ENCODE measurements at regions not wholly inside any gene's neighbourhood (a gene's known extent, or its start where the extent isn't known, plus 50 kb on each side); places are given as distances from the start of the nearest gene placed in this dataset.
"Not testable (repeated sequence)": the region's sequence is repeated elsewhere in the genome, so short reads cannot be mapped to it uniquely, and the experiment has no call there.

GRCh38 chr1:81738875-81739274 lies 61.9 kb upstream of the ADGRL2 start:
- ATAC-seq (ENCODE audit: low read depth in 2 of 2): no peak
- Mint-ChIP-seq H3K9me3 (peaks cover 0 to 8% (median 5%) of the 10 kb centered on the region in 7 donors), H3K4me3 (no peak overlapping the region), H3K27me3 (peaks cover 4% of the 10 kb centered on the region), H3K36me3 (no peaks in the 10 kb centered on the region), H3K27ac (no peak overlapping the region), H3K4me1 (no peaks in the 10 kb centered on the region)
- Histone ChIP-seq H3K36me3 (ENCODE audit: control insufficient read depth, insufficient read depth, low read length) (no peaks in the 10 kb centered on the region), H3K4me1 (ENCODE audit: control insufficient read depth, insufficient read depth, low read length, poor library complexity, severe bottlenecking) (no peaks in the 10 kb centered on the region), H3K4me3 (ENCODE audit: low read depth, low read length) (no peak overlapping the region), H3K27ac (ENCODE audit: insufficient read depth, low read length, poor library complexity, severe bottlenecking) (no peak overlapping the region), H3K27me3 (ENCODE audit: control insufficient read depth, insufficient read depth, low read length) (no peaks in the 10 kb centered on the region), H3K9me3 (ENCODE audit: control insufficient read depth in 2 of 2, low read length in 2 of 2) (peaks cover 0 to 2% of the 10 kb centered on the region in 2 experiments)
- DNase-seq: no peak

GRCh38 chr1:81733480-81733879 lies 67.3 kb upstream of the ADGRL2 start:
- Histone ChIP-seq H3K9me3 (ENCODE audit: control insufficient read depth in 2 of 2, low read length in 2 of 2) (no peaks in the 10 kb centered on the region), H3K4me3 (ENCODE audit: low read depth, low read length) (no peak overlapping the region), H3K27me3 (ENCODE audit: control insufficient read depth, insufficient read depth, low read length) (no peaks in the 10 kb centered on the region), H3K36me3 (ENCODE audit: control insufficient read depth, insufficient read depth, low read length) (no peaks in the 10 kb centered on the region), H3K27ac (ENCODE audit: insufficient read depth, low read length, poor library complexity, severe bottlenecking) (no peak overlapping the region), H3K4me1 (ENCODE audit: control insufficient read depth, insufficient read depth, low read length, poor library complexity, severe bottlenecking) (no peaks in the 10 kb centered on the region)
- H3K4me1 Mint-ChIP-seq: no peaks in the 10 kb centered on the region
- no peak for DNase-seq
- peaks cover 0 to 10% (median 3%) of the 10 kb centered on the region in 7 donors for H3K9me3 Mint-ChIP-seq
- no peak overlapping the region for H3K27ac Mint-ChIP-seq
- no peak for ATAC-seq (ENCODE audit: low read depth in 2 of 2)
- H3K36me3 Mint-ChIP-seq: no peaks in the 10 kb centered on the region
- no peak overlapping the region for H3K4me3 Mint-ChIP-seq
- H3K27me3 Mint-ChIP-seq: peaks cover 4% of the 10 kb centered on the region

GRCh38 chr1:81731989-81732388 lies 68.7 kb upstream of the ADGRL2 start:
- H3K4me1 ChIP-seq (ENCODE audit: control insufficient read depth, insufficient read depth, low read length, poor library complexity, severe bottlenecking): no peaks in the 10 kb centered on the region
- H3K9me3 ChIP-seq (ENCODE audit: control insufficient read depth in 2 of 2, low read length in 2 of 2): no peaks in the 10 kb centered on the region
- no peak for ATAC-seq (ENCODE audit: low read depth in 2 of 2)

GRCh38 chr1:81730881-81731280 lies 69.9 kb upstream of the ADGRL2 start:
- Histone ChIP-seq H3K4me1 (ENCODE audit: control insufficient read depth, insufficient read depth, low read length, poor library complexity, severe bottlenecking) (no peaks in the 10 kb centered on the region), H3K27ac (ENCODE audit: insufficient read depth, low read length, poor library complexity, severe bottlenecking) (no peak overlapping the region), H3K9me3 (ENCODE audit: control insufficient read depth in 2 of 2, low read length in 2 of 2) (no peaks in the 10 kb centered on the region), H3K4me3 (ENCODE audit: low read depth, low read length) (no peak overlapping the region), H3K36me3 (ENCODE audit: control insufficient read depth, insufficient read depth, low read length) (no peaks in the 10 kb centered on the region), H3K27me3 (ENCODE audit: control insufficient read depth, insufficient read depth, low read length) (no peaks in the 10 kb centered on the region)
- no peak overlapping the region for H3K27ac Mint-ChIP-seq
- DNase-seq (no peak), ATAC-seq (ENCODE audit: low read depth in 2 of 2) (no peak)
- no peaks in the 10 kb centered on the region for H3K4me1 Mint-ChIP-seq
- H3K36me3 Mint-ChIP-seq: no peaks in the 10 kb centered on the region
- H3K9me3 Mint-ChIP-seq: peaks cover 0 to 6% (median 0%) of the 10 kb centered on the region in 7 donors
- no peaks in the 10 kb centered on the region for H3K27me3 Mint-ChIP-seq
- no peak overlapping the region for H3K4me3 Mint-ChIP-seq

More at GRCh38 chr1:81731989-81732388, 68.7 kb upstream of the ADGRL2 start:
- Mint-ChIP-seq H3K4me3 (no peak overlapping the region), H3K4me1 (no peaks in the 10 kb centered on the region), H3K27ac (no peak overlapping the region), H3K9me3 (peaks cover 0 to 7% (median 0%) of the 10 kb centered on the region in 7 donors), H3K27me3 (peaks cover 4% of the 10 kb centered on the region), H3K36me3 (no peaks in the 10 kb centered on the region)
- Histone ChIP-seq H3K27ac (ENCODE audit: insufficient read depth, low read length, poor library complexity, severe bottlenecking) (no peak overlapping the region), H3K36me3 (ENCODE audit: control insufficient read depth, insufficient read depth, low read length) (no peaks in the 10 kb centered on the region), H3K4me3 (ENCODE audit: low read depth, low read length) (no peak overlapping the region), H3K27me3 (ENCODE audit: control insufficient read depth, insufficient read depth, low read length) (no peaks in the 10 kb centered on the region)
- no peak for DNase-seq

GRCh38 chr1:81730299-81730698 lies 70.4 kb upstream of the ADGRL2 start:
- H3K27ac ChIP-seq (ENCODE audit: insufficient read depth, low read length, poor library complexity, severe bottlenecking); H3K27me3 Mint-ChIP-seq; H3K36me3 ChIP-seq (ENCODE audit: control insufficient read depth, insufficient read depth, low read length); H3K4me1 ChIP-seq (ENCODE audit: control insufficient read depth, insufficient read depth, low read length, poor library complexity, severe bottlenecking); H3K4me3 ChIP-seq (ENCODE audit: low read depth, low read length); H3K9me3 ChIP-seq (ENCODE audit: control insufficient read depth in 2 of 2, low read length in 2 of 2); H3K4me1 Mint-ChIP-seq; ATAC-seq (ENCODE audit: low read depth in 2 of 2); H3K36me3 Mint-ChIP-seq; H3K27ac Mint-ChIP-seq; H3K27me3 ChIP-seq (ENCODE audit: control insufficient read depth, insufficient read depth, low read length); DNase-seq; H3K4me3 Mint-ChIP-seq; H3K9me3 Mint-ChIP-seq: not testable (repeated sequence)

- no peak for ATAC-seq (ENCODE audit: low read depth in 2 of 2)
- H3K4me1 ChIP-seq (ENCODE audit: control insufficient read depth, insufficient read depth, low read length, poor library complexity, severe bottlenecking): no peaks in the 10 kb centered on the region
Observed at GRCh38 chr1:81729818-81730217, 70.9 kb upstream of the ADGRL2 start.

GRCh38 chr1:81729239-81729638 lies 71.5 kb upstream of the ADGRL2 start:
- H3K27me3 ChIP-seq (ENCODE audit: control insufficient read depth, insufficient read depth, low read length): no peaks in the 10 kb centered on the region
- H3K9me3 ChIP-seq (ENCODE audit: control insufficient read depth in 2 of 2, low read length in 2 of 2): no peaks in the 10 kb centered on the region
- ATAC-seq (ENCODE audit: low read depth in 2 of 2) (no peak), DNase-seq (no peak)
- Mint-ChIP-seq H3K4me1 (no peaks in the 10 kb centered on the region), H3K4me3 (no peak overlapping the region), H3K9me3 (peaks cover 0 to 6% (median 0%) of the 10 kb centered on the region in 7 donors), H3K36me3 (no peaks in the 10 kb centered on the region), H3K27me3 (no peaks in the 10 kb centered on the region), H3K27ac (no peak overlapping the region)
- no peak overlapping the region for H3K27ac ChIP-seq (ENCODE audit: insufficient read depth, low read length, poor library complexity, severe bottlenecking)
- H3K4me1 ChIP-seq (ENCODE audit: control insufficient read depth, insufficient read depth, low read length, poor library complexity, severe bottlenecking): no peaks in the 10 kb centered on the region
- no peaks in the 10 kb centered on the region for H3K36me3 ChIP-seq (ENCODE audit: control insufficient read depth, insufficient read depth, low read length)
- H3K4me3 ChIP-seq (ENCODE audit: low read depth, low read length): no peak overlapping the region

More at GRCh38 chr1:81729818-81730217, 70.9 kb upstream of the ADGRL2 start:
- Mint-ChIP-seq H3K9me3 (peaks cover 0 to 6% (median 0%) of the 10 kb centered on the region in 7 donors), H3K4me3 (no peak overlapping the region), H3K36me3 (no peaks in the 10 kb centered on the region), H3K4me1 (no peaks in the 10 kb centered on the region), H3K27ac (no peak overlapping the region), H3K27me3 (no peaks in the 10 kb centered on the region)
- Histone ChIP-seq H3K36me3 (ENCODE audit: control insufficient read depth, insufficient read depth, low read length) (no peaks in the 10 kb centered on the region), H3K27ac (ENCODE audit: insufficient read depth, low read length, poor library complexity, severe bottlenecking) (no peak overlapping the region), H3K27me3 (ENCODE audit: control insufficient read depth, insufficient read depth, low read length) (no peaks in the 10 kb centered on the region), H3K9me3 (ENCODE audit: control insufficient read depth in 2 of 2, low read length in 2 of 2) (no peaks in the 10 kb centered on the region), H3K4me3 (ENCODE audit: low read depth, low read length) (no peak overlapping the region)
- DNase-seq: no peak

- no peak for DNase-seq
Observed at GRCh38 chr1:81725823-81726222, 74.9 kb upstream of the ADGRL2 start.

More at GRCh38 chr1:81725823-81726222, 74.9 kb upstream of the ADGRL2 start:
- Histone ChIP-seq H3K27me3 (ENCODE audit: control insufficient read depth, insufficient read depth, low read length) (no peaks in the 10 kb centered on the region), H3K27ac (ENCODE audit: insufficient read depth, low read length, poor library complexity, severe bottlenecking) (no peak overlapping the region), H3K4me1 (ENCODE audit: control insufficient read depth, insufficient read depth, low read length, poor library complexity, severe bottlenecking) (no peaks in the 10 kb centered on the region), H3K36me3 (ENCODE audit: control insufficient read depth, insufficient read depth, low read length) (no peaks in the 10 kb centered on the region), H3K9me3 (ENCODE audit: control insufficient read depth in 2 of 2, low read length in 2 of 2) (no peaks in the 10 kb centered on the region), H3K4me3 (ENCODE audit: low read depth, low read length) (no peak overlapping the region)
- H3K36me3 Mint-ChIP-seq: no peaks in the 10 kb centered on the region
- H3K4me1 Mint-ChIP-seq: no peaks in the 10 kb centered on the region
- H3K27me3 Mint-ChIP-seq: no peaks in the 10 kb centered on the region
- H3K27ac Mint-ChIP-seq: no peak overlapping the region
- peaks cover 0 to 10% (median 5%) of the 10 kb centered on the region in 7 donors for H3K9me3 Mint-ChIP-seq
- H3K4me3 Mint-ChIP-seq: no peak overlapping the region
- ATAC-seq (ENCODE audit: low read depth in 2 of 2): no peak
